Panc1 (cell line): ENCODE measurements at regions not wholly inside any gene's neighbourhood (a gene's known extent, or its start where the extent isn't known, plus 50 kb on each side); places are given as distances from the start of the nearest gene placed in this dataset.

ENCODE experiments used
- POLR2AphosphoS5 ChIP-seq: IDR thresholded peaks from 2 replicates; pipeline ENCODE4 v1.6.1; 2012; ENCODE audit warnings: mild to moderate bottlenecking, low read depth, low read length, moderate library complexity
- TCF7L2 ChIP-seq: IDR thresholded peaks from 2 replicates; pipeline ENCODE4 v1.6.1; 2011; ENCODE audit warnings: mild to moderate bottlenecking, low read depth, low read length, inconsistent platforms
- TF ChIP-seq, protein P1 (sequence below): fragments of 450-650 bp; IDR thresholded peaks from 2 replicates; pipeline ENCODE4 v1.5.1; 2017; ENCODE audit warnings: mild to moderate bottlenecking

DNA sequence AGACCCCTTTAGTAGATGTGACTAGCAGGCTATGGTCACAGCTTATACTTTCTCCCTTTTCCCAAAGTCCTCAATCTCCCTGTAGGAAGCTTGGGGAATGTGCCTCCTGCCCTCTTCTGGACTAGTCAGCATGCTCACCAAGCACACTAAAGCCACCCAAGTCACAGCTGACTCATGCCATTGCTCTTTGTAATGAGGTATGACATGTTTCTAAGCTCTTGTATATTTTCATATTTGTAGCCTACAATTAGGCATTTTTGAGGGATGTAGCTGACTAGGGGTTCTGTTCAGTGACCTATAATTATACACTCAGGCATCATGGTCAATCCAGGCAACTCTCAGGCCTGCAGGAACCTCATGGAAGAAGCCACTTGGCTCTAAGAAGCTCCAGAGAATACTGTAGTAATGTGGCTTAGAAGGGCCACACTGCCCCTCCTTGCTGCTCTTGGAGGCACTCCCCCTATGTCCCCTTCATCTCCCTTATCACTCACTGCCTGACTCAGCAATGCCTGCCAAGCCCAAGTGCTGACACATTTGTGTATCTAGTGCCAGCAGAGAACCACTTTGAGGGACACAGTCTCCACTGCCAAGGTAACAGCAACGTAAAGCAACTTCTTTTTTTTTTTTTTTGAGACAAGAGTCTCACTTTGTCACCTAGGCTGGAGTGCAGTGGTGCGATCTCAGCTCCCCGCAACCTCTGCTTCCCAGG is 86.2 kb downstream of the RPL27A start:
- TF ChIP-seq, protein P1, sequence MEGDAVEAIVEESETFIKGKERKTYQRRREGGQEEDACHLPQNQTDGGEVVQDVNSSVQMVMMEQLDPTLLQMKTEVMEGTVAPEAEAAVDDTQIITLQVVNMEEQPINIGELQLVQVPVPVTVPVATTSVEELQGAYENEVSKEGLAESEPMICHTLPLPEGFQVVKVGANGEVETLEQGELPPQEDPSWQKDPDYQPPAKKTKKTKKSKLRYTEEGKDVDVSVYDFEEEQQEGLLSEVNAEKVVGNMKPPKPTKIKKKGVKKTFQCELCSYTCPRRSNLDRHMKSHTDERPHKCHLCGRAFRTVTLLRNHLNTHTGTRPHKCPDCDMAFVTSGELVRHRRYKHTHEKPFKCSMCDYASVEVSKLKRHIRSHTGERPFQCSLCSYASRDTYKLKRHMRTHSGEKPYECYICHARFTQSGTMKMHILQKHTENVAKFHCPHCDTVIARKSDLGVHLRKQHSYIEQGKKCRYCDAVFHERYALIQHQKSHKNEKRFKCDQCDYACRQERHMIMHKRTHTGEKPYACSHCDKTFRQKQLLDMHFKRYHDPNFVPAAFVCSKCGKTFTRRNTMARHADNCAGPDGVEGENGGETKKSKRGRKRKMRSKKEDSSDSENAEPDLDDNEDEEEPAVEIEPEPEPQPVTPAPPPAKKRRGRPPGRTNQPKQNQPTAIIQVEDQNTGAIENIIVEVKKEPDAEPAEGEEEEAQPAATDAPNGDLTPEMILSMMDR = no peak; the same call in 1 of the 2 replicates
- no peak for TF ChIP-seq TCF7L2
- no peak for TF ChIP-seq POLR2AphosphoS5
